ENCODE measurements at regions not wholly inside any gene's neighbourhood (a gene's known extent, or its start where the extent isn't known, plus 50 kb on each side); places are given as distances from the start of the nearest gene placed in this dataset.
A peak's percentile ranks its signal among the peaks of the same experiment; 100 is the strongest.

DNA sequence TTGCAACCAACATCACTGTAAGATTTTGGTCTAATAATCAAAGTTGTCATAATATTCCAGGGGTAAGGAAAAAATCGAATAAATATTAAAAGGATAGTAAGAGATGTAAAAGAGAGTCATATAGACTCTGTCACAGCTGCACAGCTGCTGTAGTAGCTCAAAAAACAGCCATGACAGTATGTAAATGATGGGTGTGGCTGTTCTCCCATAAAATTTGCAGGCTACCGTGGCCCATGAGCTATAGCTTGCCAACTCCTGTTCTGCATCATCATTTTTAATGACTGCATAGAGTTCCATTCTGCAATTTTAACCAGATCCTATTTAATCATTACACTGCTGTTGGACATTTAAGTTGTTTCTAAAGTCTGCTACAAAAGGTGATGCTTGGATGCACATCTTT, 450.5 kb upstream of the MPDZ start:
- no peaks in the 10 kb centered on the region for H3K4me1 ChIP-seq
- H3K27ac ChIP-seq = no peak overlapping the region
- TF ChIP-seq, protein P1, sequence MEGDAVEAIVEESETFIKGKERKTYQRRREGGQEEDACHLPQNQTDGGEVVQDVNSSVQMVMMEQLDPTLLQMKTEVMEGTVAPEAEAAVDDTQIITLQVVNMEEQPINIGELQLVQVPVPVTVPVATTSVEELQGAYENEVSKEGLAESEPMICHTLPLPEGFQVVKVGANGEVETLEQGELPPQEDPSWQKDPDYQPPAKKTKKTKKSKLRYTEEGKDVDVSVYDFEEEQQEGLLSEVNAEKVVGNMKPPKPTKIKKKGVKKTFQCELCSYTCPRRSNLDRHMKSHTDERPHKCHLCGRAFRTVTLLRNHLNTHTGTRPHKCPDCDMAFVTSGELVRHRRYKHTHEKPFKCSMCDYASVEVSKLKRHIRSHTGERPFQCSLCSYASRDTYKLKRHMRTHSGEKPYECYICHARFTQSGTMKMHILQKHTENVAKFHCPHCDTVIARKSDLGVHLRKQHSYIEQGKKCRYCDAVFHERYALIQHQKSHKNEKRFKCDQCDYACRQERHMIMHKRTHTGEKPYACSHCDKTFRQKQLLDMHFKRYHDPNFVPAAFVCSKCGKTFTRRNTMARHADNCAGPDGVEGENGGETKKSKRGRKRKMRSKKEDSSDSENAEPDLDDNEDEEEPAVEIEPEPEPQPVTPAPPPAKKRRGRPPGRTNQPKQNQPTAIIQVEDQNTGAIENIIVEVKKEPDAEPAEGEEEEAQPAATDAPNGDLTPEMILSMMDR (IDR thresholded peaks at IDR 0.05) = no peak
- 76 to 96% methylated on average over 2 of the region's 2 CpGs for WGBS, 2 donors (ENCODE audit: low coverage in 1 of 2)
- no peak for ATAC-seq
- no peaks in the 10 kb centered on the region for H3K9me3 ChIP-seq
- no peak overlapping the region for H3K4me3 ChIP-seq
- no peaks in the 10 kb centered on the region for H3K36me3 ChIP-seq
- no peaks in the 10 kb centered on the region for H3K27me3 ChIP-seq

DNA sequence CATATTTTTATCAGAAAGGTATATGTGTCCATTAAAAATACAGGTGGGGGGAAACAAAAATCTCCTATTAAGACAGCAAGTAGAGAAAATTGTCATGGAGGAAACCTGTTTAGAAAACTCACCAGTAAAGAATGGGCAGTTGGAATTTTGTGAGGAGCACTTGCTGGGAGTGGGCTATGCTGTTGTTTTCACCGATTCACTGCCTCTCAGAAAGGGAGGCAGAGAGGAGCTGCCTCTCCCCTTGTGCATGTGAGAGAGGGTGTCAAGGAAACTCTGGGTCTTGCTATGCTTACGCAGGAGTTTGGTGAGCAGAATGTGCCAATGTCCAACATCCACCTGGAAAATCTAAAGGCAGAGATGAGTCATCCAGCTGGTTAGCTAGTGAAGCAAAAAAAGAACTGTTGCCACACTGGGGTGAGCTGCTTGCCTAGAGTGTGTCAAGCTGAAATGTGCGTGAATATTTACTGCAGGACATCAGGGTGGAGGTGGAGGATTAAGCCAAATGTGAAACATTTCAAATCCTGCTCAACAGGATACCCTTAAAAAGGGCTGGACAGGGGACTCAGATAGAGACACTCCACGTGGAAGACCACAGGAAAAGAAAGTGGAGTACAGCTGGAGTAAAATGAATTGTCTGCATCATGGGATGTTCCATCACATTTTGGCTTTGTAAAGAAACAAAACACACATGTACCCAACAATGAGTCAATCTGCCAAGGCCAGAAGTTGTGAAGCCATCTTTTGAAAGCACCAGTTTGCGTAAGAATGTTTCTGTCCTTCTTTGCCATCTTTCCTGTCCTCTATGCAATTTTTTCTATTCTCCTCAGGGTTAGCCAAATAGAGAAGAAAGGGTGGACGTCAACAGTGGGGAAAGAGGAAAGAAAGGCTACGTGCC, 449.7 kb upstream of the MPDZ start:
- TF ChIP-seq, protein P1 (IDR thresholded peaks at IDR 0.05) = no peak
- no peak for TF ChIP-seq POLR2AphosphoS5 (IDR thresholded peaks at IDR 0.05)
- TF ChIP-seq POLR2A (IDR thresholded peaks at IDR 0.05) = no peak
- no peak for TF ChIP-seq EP300 (IDR thresholded peaks at IDR 0.05)
- Histone ChIP-seq H3K4me1 (no peaks in the 10 kb centered on the region), H3K36me3 (no peaks in the 10 kb centered on the region), H3K27ac (no peak overlapping the region), H3K9me3 (no peaks in the 10 kb centered on the region), H3K27me3 (no peaks in the 10 kb centered on the region), H3K4me3 (no peak overlapping the region)
- no peak for ATAC-seq
- 51 to 82% methylated on average over 3 to 6 of the region's 7 CpGs for WGBS, 2 donors (ENCODE audit: low coverage in 1 of 2)

DNA sequence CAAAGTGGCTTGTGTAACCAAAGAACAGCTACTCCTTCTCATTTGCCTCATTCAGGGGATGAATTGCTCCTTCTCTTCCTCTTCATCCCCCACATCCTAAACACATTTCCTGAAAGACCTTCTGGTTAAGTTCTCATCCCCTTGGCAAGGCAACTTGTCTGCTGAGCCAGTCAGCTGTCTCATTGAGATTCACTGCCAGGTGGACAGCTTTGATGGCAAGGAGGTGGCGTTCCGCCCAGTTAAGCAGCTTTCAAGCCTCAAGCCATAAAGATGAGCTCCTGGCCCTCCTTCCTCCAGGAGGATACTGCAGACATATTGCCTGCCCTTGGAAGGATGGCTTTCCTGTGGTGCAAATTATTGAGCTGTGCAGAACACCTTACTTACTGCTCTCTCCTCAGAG, 448.6 kb upstream of the MPDZ start:
- no peak overlapping the region for H3K4me3 ChIP-seq
- no peak for TF ChIP-seq EP300 (IDR thresholded peaks at IDR 0.05)
- TF ChIP-seq POLR2AphosphoS5 (IDR thresholded peaks at IDR 0.05) = no peak
- TF ChIP-seq POLR2A (IDR thresholded peaks at IDR 0.05) = no peak
- TF ChIP-seq, protein P1 (IDR thresholded peaks at IDR 0.05) = no peak
- H3K27ac ChIP-seq = no peak overlapping the region

DNA sequence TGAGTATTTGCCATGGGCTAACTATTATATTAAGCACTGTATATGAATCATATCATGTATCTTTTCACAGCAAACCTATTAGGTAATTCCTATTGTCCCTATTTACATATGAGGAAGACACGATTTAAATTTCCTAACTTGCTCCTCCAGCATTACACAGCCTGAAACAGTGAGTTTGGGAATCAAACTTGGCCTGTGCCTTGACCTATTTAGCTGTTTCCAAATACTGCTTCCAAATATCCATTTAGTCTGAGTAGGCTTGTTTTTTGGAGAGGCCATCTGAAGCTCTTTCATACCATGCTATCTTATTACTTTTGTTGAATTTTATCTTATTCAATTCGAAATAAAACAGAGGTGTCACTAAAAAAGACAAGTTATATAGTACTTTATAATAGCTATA, 447.3 kb upstream of the MPDZ start:
- Histone ChIP-seq H3K4me1 (no peaks in the 10 kb centered on the region), H3K27ac (peak overlapping the region in 1 of 4 donors; percentile 8), H3K4me3 (no peak overlapping the region), H3K36me3 (no peaks in the 10 kb centered on the region), H3K27me3 (no peaks in the 10 kb centered on the region), H3K9me3 (no peaks in the 10 kb centered on the region)
- TF ChIP-seq, protein P1 (IDR thresholded peaks at IDR 0.05) = no peak
- TF ChIP-seq POLR2AphosphoS5 (IDR thresholded peaks at IDR 0.05) = no peak
- ATAC-seq = peak; percentile 66
- 63 to 71% methylated on average over 2 of the region's 2 CpGs for WGBS, 2 donors (ENCODE audit: low coverage in 1 of 2)

More for the DNA sequence above, 448.6 kb upstream of the MPDZ start:
- no peaks in the 10 kb centered on the region for H3K9me3 ChIP-seq
- H3K4me1 ChIP-seq = no peaks in the 10 kb centered on the region
- no peaks in the 10 kb centered on the region for H3K27me3 ChIP-seq
- 53 to 60% methylated on average over 2 of the region's 2 CpGs for WGBS, 2 donors (ENCODE audit: low coverage in 1 of 2)
- H3K36me3 ChIP-seq = no peaks in the 10 kb centered on the region
- no peak for ATAC-seq

DNA sequence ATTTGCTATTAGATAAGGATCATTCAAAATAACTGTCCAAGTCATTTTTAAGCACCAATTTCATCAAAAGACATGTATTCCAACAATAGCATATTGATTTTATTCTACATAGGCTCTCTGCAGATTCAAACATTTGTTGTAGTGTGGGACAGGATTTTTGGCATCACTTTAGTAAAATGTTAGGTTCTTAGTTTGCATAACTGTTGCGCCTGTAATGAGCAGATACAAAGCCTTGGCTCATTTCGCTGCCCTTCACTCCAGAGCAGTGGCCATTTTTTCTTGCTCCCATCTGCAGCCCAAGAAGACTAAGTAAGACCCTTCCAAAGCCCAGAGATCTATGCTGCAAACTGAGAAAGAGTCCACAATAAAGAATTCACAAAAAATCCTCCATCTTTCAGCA, 446.0 kb upstream of the MPDZ start:
- ATAC-seq = no peak
- TF ChIP-seq EP300 (IDR thresholded peaks at IDR 0.05) = no peak
- no peak for TF ChIP-seq POLR2A (IDR thresholded peaks at IDR 0.05)
- no peak for TF ChIP-seq POLR2AphosphoS5 (IDR thresholded peaks at IDR 0.05)
- TF ChIP-seq, protein P1 (IDR thresholded peaks at IDR 0.05) = no peak
- H3K9me3 ChIP-seq = no peaks in the 10 kb centered on the region
- H3K4me1 ChIP-seq = no peaks in the 10 kb centered on the region
- no peaks in the 10 kb centered on the region for H3K27me3 ChIP-seq
- H3K36me3 ChIP-seq = no peaks in the 10 kb centered on the region
- no peak overlapping the region for H3K4me3 ChIP-seq
- H3K27ac ChIP-seq = no peak overlapping the region
- 78 to 100% methylated on average over 2 of the region's 2 CpGs for WGBS, 2 donors (ENCODE audit: low coverage in 1 of 2)

All from gastroesophageal sphincter (tissue), 4 donors.